ENCODE measurements at regions not wholly inside any gene's neighbourhood (a gene's known extent, or its start where the extent isn't known, plus 50 kb on each side); places are given as distances from the start of the nearest gene placed in this dataset.

DNA sequence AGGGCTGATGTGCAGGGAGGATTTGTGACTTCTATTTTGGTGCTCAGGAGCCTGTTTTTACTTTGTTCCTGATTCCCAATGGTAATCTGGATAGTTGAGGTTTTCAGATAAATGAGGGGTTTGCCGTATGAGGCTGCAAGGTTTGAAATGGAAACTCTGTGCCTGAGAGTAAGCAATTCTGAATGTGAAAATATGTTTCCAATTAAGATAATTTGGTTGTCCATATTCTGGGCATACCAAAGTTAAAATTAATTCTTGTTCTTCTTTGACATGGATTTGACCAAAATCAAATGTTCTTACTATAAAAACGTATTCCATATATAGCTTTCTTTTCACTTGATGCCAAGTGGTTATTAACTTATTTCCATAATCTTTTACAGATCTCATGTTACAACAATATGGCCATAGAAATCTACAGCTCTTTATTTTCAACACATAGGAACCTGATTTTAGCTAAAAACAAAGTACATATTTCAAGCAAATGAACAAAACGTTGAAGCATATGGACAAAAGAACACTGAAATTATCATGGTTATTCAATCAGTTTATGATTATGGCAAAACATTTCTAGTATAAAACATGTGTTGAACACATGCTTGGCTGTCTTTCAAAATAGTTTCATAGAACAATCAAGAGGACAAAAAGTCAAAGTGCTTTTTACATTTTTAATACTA lies 63.4 kb upstream of the ARHGAP28 start:
- DNase-seq (ENCODE audit: low read depth in 1 of 2, low spot score in 1 of 2): peak in 1 of 2 donors; percentile 12
- H3K9me3 ChIP-seq (ENCODE audit: low read depth): no peaks in the 10 kb centered on the region
- no peaks in the 10 kb centered on the region for H3K27me3 ChIP-seq
- TF ChIP-seq, protein P1, sequence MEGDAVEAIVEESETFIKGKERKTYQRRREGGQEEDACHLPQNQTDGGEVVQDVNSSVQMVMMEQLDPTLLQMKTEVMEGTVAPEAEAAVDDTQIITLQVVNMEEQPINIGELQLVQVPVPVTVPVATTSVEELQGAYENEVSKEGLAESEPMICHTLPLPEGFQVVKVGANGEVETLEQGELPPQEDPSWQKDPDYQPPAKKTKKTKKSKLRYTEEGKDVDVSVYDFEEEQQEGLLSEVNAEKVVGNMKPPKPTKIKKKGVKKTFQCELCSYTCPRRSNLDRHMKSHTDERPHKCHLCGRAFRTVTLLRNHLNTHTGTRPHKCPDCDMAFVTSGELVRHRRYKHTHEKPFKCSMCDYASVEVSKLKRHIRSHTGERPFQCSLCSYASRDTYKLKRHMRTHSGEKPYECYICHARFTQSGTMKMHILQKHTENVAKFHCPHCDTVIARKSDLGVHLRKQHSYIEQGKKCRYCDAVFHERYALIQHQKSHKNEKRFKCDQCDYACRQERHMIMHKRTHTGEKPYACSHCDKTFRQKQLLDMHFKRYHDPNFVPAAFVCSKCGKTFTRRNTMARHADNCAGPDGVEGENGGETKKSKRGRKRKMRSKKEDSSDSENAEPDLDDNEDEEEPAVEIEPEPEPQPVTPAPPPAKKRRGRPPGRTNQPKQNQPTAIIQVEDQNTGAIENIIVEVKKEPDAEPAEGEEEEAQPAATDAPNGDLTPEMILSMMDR (IDR thresholded peaks at IDR 0.05; ENCODE audit: low read depth, low read length): no peak
- H3K36me3 ChIP-seq: no peaks in the 10 kb centered on the region
- peaks cover 15% of the 10 kb centered on the region for H3K4me1 ChIP-seq (ENCODE audit: low read depth)
- no peak overlapping the region for H3K27ac ChIP-seq
- no peak overlapping the region for H3K4me3 ChIP-seq

DNA sequence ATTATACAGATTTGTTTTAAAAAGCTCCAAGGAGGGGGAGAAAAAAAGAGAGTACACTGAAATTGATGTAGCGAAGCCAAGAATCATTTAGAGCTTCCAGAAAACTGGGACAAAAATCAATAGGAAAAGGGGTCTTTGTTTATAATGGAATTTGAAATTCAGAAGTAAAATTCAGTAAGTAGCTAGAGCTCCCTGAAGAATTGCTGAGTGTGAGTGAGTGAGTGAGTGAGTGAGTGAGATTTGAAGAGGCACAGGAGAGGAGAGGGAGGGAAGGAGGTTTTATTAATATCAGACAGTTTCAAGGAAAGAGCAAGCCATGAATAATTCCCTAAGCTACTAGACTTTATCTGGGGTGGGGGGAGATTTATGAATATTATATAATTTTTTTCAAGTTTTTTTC lies 60.7 kb upstream of the ARHGAP28 start:
- peaks cover 12% of the 10 kb centered on the region for H3K4me1 ChIP-seq (ENCODE audit: low read depth)
- no peaks in the 10 kb centered on the region for H3K36me3 ChIP-seq
- H3K27me3 ChIP-seq: no peaks in the 10 kb centered on the region
- H3K27ac ChIP-seq: no peak overlapping the region
- TF ChIP-seq, protein P1 (IDR thresholded peaks at IDR 0.05; ENCODE audit: low read depth, low read length): no peak
- no peak for DNase-seq (ENCODE audit: low read depth in 1 of 2, low spot score in 1 of 2)
- H3K4me3 ChIP-seq: no peak overlapping the region
- H3K9me3 ChIP-seq (ENCODE audit: low read depth): no peaks in the 10 kb centered on the region

DNA sequence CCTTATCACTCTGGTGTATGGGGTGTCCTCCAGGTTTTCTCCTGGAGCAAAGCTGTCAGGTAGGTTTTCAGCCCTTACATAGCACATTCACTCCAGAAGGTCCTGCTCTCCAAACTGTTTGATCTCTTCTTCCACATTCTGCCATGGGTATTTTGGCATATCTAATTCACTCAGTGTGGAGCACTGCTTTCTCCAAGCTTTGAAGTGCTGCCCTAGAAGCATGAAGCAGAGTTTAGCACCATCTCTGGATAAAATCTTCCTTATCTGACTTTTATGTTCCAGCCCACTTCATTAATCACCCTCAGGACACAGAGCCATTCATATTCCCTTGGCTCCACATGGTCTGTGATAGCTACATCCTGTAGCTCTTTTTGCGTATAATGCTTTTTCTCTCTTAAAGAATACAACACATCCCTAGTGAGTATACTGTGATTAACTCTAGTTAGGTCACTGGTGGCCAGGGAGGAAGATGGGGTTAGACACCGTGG lies 56.7 kb upstream of the ARHGAP28 start:
- Histone ChIP-seq H3K27ac (peak overlapping the region; percentile 62), H3K9me3 (ENCODE audit: low read depth) (no peaks in the 10 kb centered on the region), H3K4me1 (ENCODE audit: low read depth) (peaks cover 6% of the 10 kb centered on the region), H3K27me3 (no peaks in the 10 kb centered on the region), H3K4me3 (no peak overlapping the region), H3K36me3 (no peaks in the 10 kb centered on the region)
- DNase-seq (ENCODE audit: low read depth in 1 of 2, low spot score in 1 of 2): peak in 1 of 2 donors; percentile 6
- TF ChIP-seq, protein P1 (IDR thresholded peaks at IDR 0.05; ENCODE audit: low read depth, low read length): no peak

DNA sequence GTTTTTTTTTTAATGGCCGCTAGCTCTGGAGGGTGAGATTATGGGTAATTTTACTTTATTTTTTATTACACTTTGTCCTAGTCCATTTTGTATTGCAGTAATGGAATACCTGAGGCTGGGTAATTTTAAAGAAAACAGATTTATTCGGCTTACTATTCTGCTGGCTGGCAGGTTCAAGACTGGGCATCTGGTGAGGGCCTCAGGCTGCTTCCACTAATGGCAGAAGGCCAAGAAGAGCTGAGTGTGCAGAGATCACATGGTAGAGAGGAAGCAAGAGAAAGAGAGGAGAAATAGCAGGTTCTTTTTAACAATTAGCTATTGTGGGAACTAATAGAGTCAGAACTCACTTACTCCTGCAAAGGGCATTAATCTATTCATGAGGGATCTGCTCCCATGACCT lies 52.4 kb upstream of the ARHGAP28 start:
- no peaks in the 10 kb centered on the region for H3K36me3 ChIP-seq
- H3K4me1 ChIP-seq (ENCODE audit: low read depth): peaks cover 9% of the 10 kb centered on the region
- peak in 1 of 2 donors; percentile 9 for DNase-seq (ENCODE audit: low read depth in 1 of 2, low spot score in 1 of 2)
- H3K4me3 ChIP-seq: no peak overlapping the region
- TF ChIP-seq, protein P1 (IDR thresholded peaks at IDR 0.05; ENCODE audit: low read depth, low read length): no peak
- no peaks in the 10 kb centered on the region for H3K27me3 ChIP-seq
- H3K27ac ChIP-seq: no peak overlapping the region
- no peaks in the 10 kb centered on the region for H3K9me3 ChIP-seq (ENCODE audit: low read depth)

DNA sequence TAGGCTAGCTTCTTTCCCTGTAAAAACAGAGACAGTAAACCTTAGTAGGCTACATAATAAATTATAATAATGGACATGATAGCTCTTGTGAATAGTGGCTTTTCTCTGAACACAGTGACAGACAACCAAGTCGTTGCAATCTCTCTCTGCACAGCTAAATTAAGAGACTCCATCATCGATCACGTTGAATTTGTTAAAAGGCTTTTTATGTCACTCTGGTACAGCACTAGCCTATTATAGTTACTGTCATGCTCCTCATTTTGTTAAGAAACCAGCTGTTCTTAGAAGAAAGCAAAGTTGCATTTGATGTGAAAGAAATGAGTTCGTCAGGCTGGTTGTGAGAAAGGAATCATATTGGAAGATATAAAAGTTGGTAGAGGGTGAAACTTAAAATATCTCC lies 50.3 kb upstream of the ARHGAP28 start:
- no peaks in the 10 kb centered on the region for H3K9me3 ChIP-seq (ENCODE audit: low read depth)
- no peaks in the 10 kb centered on the region for H3K27me3 ChIP-seq
- peaks cover 3% of the 10 kb centered on the region for H3K4me1 ChIP-seq (ENCODE audit: low read depth)
- no peak overlapping the region for H3K27ac ChIP-seq
- no peak overlapping the region for H3K4me3 ChIP-seq
- no peak for DNase-seq (ENCODE audit: low read depth in 1 of 2, low spot score in 1 of 2)
- H3K36me3 ChIP-seq: no peaks in the 10 kb centered on the region
- TF ChIP-seq, protein P1 (IDR thresholded peaks at IDR 0.05; ENCODE audit: low read depth, low read length): no peak
